GM12892 (cell line): ENCODE measurements at regions not wholly inside any gene's neighbourhood (a gene's known extent, or its start where the extent isn't known, plus 50 kb on each side); places are given as distances from the start of the nearest gene placed in this dataset.
"Not testable (repeated sequence)": the region's sequence is repeated elsewhere in the genome, so short reads cannot be mapped to it uniquely, and the experiment has no call there.

Source experiments
- DNase-seq: peaks from one replicate; pipeline ENCODE4 v3.0.0; 2011; ENCODE audit not compliant: insufficient read length
- FAIRE-seq: peaks from 2 replicates; lab custom pipeline; 2011; peaks lifted over from hg19 to GRCh38; lab: Jason Lieb, UNC
- POLR2A ChIP-seq: IDR thresholded peaks from 2 replicates; pipeline ENCODE4 v1.6.1; 2011; ENCODE audit warnings: low read depth, low read length, control low read depth
- POLR2AphosphoS5 ChIP-seq: IDR thresholded peaks from 2 replicates; pipeline ENCODE4 v1.6.1; 2011; ENCODE audit warnings: low read depth, low read length, control low read depth
- TAF1 ChIP-seq: IDR thresholded peaks from 2 replicates; pipeline ENCODE4 v1.6.1; 2011; ENCODE audit warnings: low read depth, mild to moderate bottlenecking, control low read depth, low read length, borderline replicate concordance

DNA sequence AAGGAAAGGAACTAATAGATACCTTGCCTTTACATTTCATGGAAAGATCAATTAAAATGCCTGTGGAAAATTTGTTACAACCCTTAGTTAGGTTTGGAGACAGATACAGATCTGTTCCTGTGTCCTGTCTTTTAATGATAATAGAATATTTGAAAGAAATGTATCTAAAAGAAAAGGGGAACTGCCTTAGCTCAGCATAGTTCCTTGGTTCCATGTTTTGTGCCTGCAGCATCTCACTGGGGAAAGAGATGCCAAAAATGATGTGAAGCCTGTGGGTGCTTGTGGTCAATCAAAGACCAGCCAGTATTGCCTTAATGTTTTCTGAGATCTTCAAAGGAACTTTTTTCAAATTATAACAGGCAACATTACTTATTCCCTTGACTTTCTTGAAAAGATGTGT is 147.6 kb downstream of the ADCYAP1 start:
- no peak for FAIRE-seq
- DNase-seq, result no peak

DNA sequence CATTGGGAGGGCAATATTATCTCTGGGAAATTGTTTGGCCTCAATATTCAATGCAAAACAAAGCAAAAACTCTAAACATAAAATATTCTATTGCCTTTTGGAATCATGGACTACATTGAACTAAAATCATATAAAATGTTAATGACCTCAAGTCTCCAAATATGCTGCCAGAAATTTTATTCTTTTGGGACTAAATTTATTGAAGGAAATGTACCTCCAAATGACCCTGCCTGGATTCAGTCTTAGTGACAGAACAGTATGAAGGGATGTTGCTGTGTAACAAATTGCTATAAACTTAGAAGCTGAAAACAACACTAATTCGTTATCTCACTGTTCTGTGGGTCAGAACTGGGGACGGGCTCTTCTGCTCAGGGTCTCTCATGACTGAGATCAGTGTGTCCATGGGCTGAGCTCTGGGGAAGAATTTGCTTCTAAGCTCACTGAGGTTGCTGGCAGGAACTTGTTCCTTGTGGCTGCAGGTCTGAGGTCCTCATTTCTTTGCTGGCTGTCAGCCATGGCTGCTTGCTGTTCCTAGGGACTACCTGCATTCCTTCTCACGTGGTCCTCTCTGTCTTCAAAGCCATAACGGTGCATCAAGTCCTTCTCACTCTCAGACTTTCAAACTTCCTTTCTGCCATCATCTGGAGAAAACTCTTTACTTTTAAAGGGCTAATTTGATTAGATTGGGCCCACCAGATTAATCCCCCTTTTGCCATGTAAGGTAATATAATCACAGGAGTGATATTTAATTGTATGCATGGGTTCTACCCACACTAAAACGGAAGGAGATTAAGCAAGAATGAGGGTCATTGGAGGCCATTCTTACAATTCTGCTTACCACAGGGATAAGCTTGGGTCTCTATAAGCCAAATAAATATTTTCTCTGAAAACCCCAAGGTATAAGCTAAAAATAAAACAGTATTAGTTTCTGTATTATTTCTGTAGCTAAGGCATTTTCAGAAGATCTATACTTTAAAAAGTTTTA is 149.0 kb downstream of the ADCYAP1 start:
- DNase-seq, result no peak

More for the DNA sequence above, 147.6 kb downstream of the ADCYAP1 start:
- TF ChIP-seq TAF1, result no peak
- TF ChIP-seq POLR2A, result no peak
- no peak for TF ChIP-seq POLR2AphosphoS5

DNA sequence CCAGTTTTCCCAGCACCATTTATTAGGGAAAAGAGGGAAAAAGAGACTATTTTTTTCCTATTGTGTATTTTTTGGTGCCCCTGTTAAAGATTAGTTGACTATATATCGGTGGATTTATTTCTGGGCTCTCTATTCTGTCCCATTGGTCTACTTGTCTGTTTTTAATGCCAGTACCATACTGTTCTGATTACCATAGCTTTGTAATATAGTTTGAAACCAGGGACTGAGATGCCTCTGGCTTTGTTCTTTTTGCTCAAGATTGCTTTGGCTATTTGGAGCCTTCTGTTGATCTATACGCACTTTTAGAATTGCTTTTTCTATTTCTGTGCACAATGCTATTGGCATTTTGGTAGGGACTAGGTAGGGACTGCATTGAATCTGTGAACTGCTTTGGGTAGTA is 151.7 kb downstream of the ADCYAP1 start:
- no peak for DNase-seq
- TF ChIP-seq POLR2AphosphoS5 (no peak), TAF1 (no peak)
- no peak for FAIRE-seq

More for the DNA sequence above, 149.0 kb downstream of the ADCYAP1 start:
- no peak for TF ChIP-seq POLR2AphosphoS5
- TF ChIP-seq TAF1, result no peak
- no peak for TF ChIP-seq POLR2A
- no peak for FAIRE-seq

DNA sequence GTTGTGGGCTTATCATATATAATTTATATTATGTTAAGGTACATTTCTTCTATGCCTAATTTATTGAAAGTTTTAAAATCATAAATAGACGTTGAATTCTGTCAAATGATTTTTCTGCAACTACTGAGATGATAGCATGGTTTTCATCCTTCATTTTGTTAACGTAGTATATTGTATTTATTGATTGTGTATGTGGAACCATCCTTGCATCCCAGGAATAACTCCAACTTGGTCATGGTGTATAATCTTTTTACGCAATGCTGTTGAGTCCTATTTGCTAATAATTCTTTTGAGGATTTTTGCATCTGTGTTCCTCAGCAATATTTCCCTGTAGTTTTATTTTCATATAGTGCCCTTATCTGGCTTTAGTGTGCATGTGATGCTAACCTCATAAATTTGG is 152.7 kb downstream of the ADCYAP1 start:
- no peak for FAIRE-seq
- TF ChIP-seq POLR2A (no peak), POLR2AphosphoS5 (no peak), TAF1 (no peak)

DNA sequence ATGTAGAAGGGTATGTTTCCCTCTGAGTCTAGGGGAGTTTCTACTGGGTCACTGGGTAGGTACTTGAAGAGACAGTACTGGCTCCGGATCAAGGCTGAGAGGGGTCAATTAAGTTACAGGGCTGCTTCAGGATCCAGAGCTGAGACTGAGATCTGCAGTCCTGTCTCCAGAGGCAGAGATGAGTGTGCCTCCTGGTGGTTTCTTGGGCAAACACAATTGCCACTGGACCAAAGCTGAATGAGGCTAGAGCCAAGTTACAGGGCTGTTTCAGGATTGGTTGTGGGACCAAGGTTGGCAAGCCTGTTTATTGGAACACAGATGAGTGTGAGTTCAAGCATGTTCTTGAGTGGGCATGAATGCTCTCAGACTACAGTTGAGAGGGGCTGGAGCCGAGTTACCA is 157.9 kb downstream of the ADCYAP1 start:
- TF ChIP-seq POLR2A (no peak), TAF1 (no peak), POLR2AphosphoS5 (no peak)
- no peak for DNase-seq
- FAIRE-seq, result no peak

More for the DNA sequence above, 152.7 kb downstream of the ADCYAP1 start:
- DNase-seq, result no peak

DNA sequence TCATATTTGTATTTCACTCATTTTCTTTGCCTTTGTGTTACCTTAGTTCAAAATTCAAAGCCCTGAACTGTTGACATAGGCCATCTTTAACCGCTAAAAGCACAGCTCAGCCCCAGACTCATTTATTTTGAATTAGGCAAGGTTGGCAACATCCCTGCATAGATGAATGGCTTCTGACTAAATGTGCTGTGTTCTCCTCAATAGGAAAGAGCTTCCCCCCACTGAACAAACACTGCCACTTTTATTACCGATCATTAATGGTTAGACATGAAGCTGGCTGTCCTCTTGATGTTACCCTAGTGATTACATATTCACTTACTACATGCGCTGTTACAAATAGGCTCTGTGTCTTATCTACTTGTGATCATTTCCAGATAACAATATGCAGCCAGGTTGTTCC is 170.7 kb downstream of the ADCYAP1 start:
- no peak for FAIRE-seq

DNA sequence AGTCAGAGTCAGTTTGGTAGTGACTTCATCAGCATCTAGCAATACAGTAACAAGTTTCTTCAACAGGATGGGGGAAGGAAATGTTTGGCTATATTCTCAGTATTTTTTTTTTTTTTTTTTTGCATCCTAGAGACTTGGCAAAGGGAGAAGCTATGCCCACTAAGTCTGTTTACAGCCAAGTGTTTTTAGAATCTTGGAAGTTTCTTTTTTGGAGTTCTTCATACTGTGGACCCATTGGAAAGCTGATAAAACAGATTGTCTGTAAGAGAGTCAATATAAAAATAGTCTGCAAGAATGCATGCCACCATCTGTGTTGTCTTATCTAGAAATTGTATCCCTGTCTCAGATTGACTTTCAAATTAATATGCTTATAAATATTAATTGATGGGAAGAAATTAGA is 171.2 kb downstream of the ADCYAP1 start:
- FAIRE-seq (no peak), DNase-seq (no peak)
- TF ChIP-seq TAF1 (no peak), POLR2AphosphoS5 (no peak), POLR2A (no peak)

More for the DNA sequence above, 170.7 kb downstream of the ADCYAP1 start:
- no peak for DNase-seq
- TF ChIP-seq POLR2AphosphoS5 (no peak), TAF1 (no peak), POLR2A (no peak)

DNA sequence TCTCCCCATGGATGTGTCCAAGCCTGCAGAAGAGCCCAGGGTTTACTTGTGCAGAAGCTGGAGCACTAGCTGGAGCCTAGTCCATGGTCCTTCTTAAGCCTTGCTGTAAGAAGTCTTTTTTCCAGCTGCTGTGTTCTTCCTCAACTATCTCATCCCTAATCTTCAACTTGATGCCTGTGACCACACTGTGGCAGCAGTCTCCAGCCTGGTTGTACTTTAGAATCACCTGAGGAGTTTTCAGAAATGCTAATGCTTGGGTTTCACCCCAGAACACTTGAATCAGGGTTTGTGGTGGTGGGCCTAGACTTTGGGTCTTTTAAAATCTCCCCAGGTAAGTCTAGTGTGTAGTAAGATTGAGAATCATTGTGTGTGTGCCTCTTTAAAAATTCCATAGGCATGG is 173.6 kb downstream of the ADCYAP1 start:
- TF ChIP-seq POLR2A (no peak), TAF1 (no peak), POLR2AphosphoS5 (no peak)
- FAIRE-seq, result no peak
- DNase-seq, result no peak

DNA sequence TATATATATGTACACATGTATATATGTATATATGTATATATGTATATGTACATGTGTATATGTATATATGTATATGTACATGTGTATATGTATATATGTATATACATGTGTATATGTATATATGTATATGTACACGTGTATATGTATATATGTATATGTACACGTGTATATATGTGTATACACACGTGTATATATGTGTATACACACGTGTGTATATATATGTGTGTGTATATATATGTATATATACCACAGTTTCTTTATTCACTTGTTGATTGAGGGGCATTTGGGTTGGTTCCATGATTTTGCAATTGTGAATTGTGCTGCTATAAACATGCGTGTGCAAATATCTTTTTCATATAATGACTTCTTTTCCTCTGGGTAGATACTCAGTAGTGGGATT is 179.0 kb downstream of the ADCYAP1 start:
- DNase-seq, FAIRE-seq: not testable (repeated sequence)

DNA sequence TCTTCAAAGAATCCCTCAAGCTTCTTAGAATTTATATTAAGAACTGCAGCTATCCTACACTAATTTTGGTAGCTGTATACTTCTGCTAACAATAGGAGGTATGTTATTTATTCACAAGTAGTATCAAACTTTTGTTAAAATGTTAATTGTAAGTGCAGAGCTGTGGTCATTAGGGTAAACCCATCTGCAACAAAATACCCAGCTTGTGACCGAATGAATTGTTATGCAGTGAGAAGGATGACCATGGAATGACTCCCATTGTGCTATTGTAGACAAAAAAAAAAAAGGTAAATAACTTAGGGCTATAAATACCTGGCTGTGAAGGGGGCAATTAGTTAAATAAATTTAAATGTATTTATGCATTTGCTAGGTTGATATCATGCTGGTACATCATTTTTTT is 186.1 kb downstream of the ADCYAP1 start:
- FAIRE-seq (no peak), DNase-seq (no peak)
- TF ChIP-seq POLR2AphosphoS5 (no peak), POLR2A (no peak)

DNA sequence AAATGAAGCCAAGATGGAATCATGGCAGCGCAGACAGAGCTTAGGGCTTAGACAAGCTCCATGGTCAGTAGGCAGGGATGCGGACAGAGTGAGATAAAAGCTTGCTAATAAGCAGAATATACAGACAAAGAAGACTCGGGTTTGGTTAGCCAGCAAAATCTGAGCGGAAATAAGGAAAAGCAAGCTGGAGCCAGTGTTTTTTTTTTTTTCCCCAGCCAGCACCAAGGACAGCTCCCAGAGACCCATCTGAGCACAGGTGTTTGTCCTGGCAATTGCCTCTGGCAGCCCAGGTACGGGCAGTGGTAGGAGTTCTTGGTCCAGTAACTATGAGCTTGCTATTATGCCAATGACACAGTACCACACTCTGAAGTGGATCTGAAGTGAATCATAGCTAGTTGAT is 187.6 kb downstream of the ADCYAP1 start:
- no peak for FAIRE-seq
- DNase-seq, result no peak
- TF ChIP-seq TAF1, result no peak
- no peak for TF ChIP-seq POLR2AphosphoS5
- TF ChIP-seq POLR2A, result no peak

DNA sequence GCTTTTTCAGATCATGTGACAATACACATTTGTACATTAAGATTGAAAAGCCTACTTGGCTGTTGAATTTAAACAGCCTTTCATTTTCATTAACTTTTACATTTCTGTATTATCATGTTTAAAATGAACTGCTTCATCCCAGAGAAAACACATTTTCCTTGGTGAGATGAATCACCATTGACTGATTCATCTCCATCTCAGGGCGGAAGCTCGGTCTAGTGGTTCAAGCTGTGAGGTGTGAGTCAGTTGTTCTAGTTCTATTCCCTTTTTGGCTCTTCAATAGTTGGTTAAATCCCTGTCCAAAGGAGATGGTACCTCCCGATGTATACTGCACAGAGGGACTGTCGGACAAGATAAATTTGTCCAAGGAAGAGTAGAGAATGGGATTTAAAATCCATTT is 189.7 kb downstream of the ADCYAP1 start:
- TF ChIP-seq POLR2AphosphoS5, result no peak
- no peak for TF ChIP-seq POLR2A
- TF ChIP-seq TAF1, result no peak
- DNase-seq (no peak), FAIRE-seq (no peak)

DNA sequence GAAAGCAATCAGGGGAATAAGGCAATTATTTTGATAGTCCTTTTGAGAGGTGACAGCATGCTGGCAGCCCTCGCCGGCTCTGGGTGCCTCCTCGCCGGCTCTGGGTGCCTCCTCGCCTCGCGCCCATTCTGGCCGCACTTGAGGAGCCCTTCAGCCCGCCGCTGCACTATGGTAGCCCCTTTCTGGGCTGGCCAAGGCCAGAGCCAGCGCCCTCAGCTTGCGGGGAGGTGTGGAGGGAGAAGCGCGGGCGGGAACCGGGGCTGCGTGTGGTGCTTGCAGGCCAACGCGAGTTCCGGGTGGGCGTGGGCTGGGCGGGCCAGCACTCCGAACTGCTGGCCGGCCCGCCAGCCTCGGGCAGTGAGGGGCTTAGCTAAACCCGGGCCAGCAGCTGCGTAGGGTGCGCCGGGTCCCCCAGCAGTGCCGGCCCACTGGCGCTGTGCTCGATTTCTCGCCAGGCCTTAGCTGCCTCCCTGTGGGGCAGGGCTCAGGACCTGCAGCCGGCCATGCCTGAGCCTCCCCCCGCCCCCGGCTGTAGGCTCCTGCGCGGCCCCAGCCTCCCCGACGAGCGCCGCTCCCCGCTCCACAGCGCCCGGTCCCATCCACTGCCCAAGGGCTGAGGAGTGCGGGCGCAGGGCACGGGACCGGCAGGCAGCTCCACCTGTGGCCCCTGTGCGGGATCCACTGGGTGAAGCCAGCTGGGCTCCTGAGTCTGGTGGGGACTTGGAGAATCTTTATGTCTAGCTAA is 193.5 kb downstream of the ADCYAP1 start:
- DNase-seq, FAIRE-seq: not testable (repeated sequence)
